Mammary epithelial cell (primary cell): ENCODE measurements at regions not wholly inside any gene's neighbourhood (a gene's known extent, or its start where the extent isn't known, plus 50 kb on each side); places are given as distances from the start of the nearest gene placed in this dataset.

ENCODE experiments used
- EZH2 ChIP-seq: IDR thresholded peaks from 2 replicates; pipeline ENCODE4 v1.6.1; 2012; ENCODE audit warnings: low read length, inconsistent platforms, borderline replicate concordance
- TF ChIP-seq, protein P1 (sequence below), 2 donors: IDR thresholded peaks in 1 of 2; conservative IDR thresholded peaks in 1 of 2; 2 replicates each; pipeline ENCODE4 v1.5.1; 2011 to 2012; ENCODE audit warnings: inconsistent platforms in 2 of 2, low read length in 2 of 2, mild to moderate bottlenecking in 2 of 2, control low read depth in 1 of 2, low read depth in 1 of 2; ENCODE audit not compliant: insufficient read depth in 1 of 2; ENCODE audit errors: extremely low read depth in 1 of 2

DNA sequence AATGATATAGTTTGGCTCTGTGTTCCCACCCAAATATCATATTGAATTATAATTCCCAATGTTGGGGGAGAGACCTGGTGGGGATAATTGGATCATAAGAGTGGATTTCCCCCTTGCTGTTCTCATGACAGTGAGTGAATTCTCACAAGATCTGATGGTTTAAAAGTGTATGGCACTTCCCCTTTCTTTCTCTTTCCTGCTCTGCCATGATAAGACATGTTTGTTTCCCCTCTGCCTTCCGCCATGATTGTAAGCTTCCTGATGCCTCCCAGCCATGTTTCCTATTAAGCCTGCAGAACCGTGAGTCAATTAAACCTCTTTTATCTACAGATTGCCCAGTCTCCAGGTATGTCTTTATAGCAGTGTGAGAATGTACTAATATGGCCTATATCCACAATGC, 126.7 kb upstream of the GMNC start:
- TF ChIP-seq, protein P1, sequence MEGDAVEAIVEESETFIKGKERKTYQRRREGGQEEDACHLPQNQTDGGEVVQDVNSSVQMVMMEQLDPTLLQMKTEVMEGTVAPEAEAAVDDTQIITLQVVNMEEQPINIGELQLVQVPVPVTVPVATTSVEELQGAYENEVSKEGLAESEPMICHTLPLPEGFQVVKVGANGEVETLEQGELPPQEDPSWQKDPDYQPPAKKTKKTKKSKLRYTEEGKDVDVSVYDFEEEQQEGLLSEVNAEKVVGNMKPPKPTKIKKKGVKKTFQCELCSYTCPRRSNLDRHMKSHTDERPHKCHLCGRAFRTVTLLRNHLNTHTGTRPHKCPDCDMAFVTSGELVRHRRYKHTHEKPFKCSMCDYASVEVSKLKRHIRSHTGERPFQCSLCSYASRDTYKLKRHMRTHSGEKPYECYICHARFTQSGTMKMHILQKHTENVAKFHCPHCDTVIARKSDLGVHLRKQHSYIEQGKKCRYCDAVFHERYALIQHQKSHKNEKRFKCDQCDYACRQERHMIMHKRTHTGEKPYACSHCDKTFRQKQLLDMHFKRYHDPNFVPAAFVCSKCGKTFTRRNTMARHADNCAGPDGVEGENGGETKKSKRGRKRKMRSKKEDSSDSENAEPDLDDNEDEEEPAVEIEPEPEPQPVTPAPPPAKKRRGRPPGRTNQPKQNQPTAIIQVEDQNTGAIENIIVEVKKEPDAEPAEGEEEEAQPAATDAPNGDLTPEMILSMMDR (conservative IDR thresholded peaks at IDR 0.05 in 1 of 2, IDR thresholded peaks at IDR 0.05 in 1 of 2; ENCODE audit: extremely low read depth in 1 of 2, insufficient read depth in 1 of 2, low read depth in 1 of 2, low read length in 2 of 2), result no peak
- TF ChIP-seq EZH2, result no peak
